Upper lobe of left lung (tissue), 4 donors: ENCODE measurements at regions not wholly inside any gene's neighbourhood (a gene's known extent, or its start where the extent isn't known, plus 50 kb on each side); places are given as distances from the start of the nearest gene placed in this dataset.

Experiments used
- CTCF ChIP-seq, 6 experiments: fragments of 450-650 bp in 4 of 6; fragments of 200-600 bp in 2 of 6; sonication (generic) in 2 of 6; IDR thresholded peaks; one replicate each; pipeline ENCODE4 v1.5.1; 2016 to 2019; ENCODE audit warnings: antibody characterized with exemption in 6 of 6
- EP300 ChIP-seq, 4 donors: sonication (generic); formaldehyde crosslinking; IDR thresholded peaks; one replicate each; pipeline ENCODE4 v1.5.1; 2017; ENCODE audit warnings: antibody characterized with exemption in 4 of 4, control low read depth in 2 of 4
- POLR2A ChIP-seq, 4 donors: fragments of 450-650 bp; IDR thresholded peaks; one replicate each; pipeline ENCODE4 v1.5.1; 2016 to 2017; ENCODE audit warnings: antibody characterized with exemption in 4 of 4, mild to moderate bottlenecking in 2 of 4

DNA sequence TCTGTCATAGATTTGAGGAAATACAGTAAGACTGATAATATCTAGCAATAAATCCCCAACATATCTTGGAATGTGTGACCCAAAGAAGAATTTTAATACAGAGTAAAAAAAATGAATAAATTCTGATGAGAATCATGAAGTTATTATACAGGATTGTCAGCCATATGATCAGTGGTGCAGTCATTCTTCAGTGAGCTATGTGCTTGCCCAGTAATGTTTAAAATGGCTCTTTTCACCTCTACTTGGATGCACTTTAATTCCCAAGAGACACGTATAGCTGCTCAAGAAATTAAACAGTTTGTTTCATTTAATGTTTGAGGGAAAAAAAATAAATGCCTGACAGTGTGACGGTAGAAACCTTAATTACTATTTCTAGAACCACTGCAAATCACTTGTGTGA, 215.3 kb upstream of the FAM174A start:
- TF ChIP-seq CTCF (IDR thresholded peaks at IDR 0.05) (no peak), POLR2A (IDR thresholded peaks at IDR 0.05) (no peak), EP300 (IDR thresholded peaks at IDR 0.05) (no peak)
